Neuronal stem cell (in vitro differentiated cells): ENCODE measurements at regions not wholly inside any gene's neighbourhood (a gene's known extent, or its start where the extent isn't known, plus 50 kb on each side); places are given as distances from the start of the nearest gene placed in this dataset.

Experiments used
- DNase-seq: peaks from one replicate; pipeline ENCODE4 v3.0.0-alpha.2; 2013; ENCODE audit warnings: low spot score
- H2AFZ ChIP-seq: one replicate; pipeline ENCODE4 v1.6.1; 2013; ENCODE audit warnings: mild to moderate bottlenecking, low read length, inconsistent platforms
- H2AK5ac ChIP-seq: 2 replicates; pipeline ENCODE4 v1.6.1; 2013; ENCODE audit warnings: low read depth, mild to moderate bottlenecking, inconsistent platforms, low read length, moderate library complexity, mixed read lengths
- H2BK120ac ChIP-seq: 2 replicates; pipeline ENCODE4 v1.6.1; 2013; ENCODE audit warnings: low read depth, mild to moderate bottlenecking, inconsistent platforms, low read length, moderate library complexity, mixed read lengths
- H2BK12ac ChIP-seq: one replicate; pipeline ENCODE4 v1.6.1; 2013; ENCODE audit warnings: low read length, inconsistent platforms
- H2BK15ac ChIP-seq: 2 replicates; pipeline ENCODE4 v1.6.1; 2013; ENCODE audit warnings: mild to moderate bottlenecking, low read length, inconsistent platforms, mixed read lengths
- H2BK5ac ChIP-seq: one replicate; pipeline ENCODE4 v1.6.1; 2013; ENCODE audit warnings: inconsistent platforms, mild to moderate bottlenecking, low read length, moderate library complexity
- H3K14ac ChIP-seq: one replicate; pipeline ENCODE4 v1.6.1; 2013; ENCODE audit warnings: low read length, inconsistent platforms
- H3K18ac ChIP-seq: 2 replicates; pipeline ENCODE4 v1.6.1; 2013; ENCODE audit warnings: low read length, inconsistent platforms
- H3K23ac ChIP-seq: 2 replicates; pipeline ENCODE4 v1.6.1; 2013; ENCODE audit warnings: low read depth, mild to moderate bottlenecking, mixed read lengths, low read length, inconsistent platforms; ENCODE audit not compliant: poor library complexity
- H3K27ac ChIP-seq: replicated peaks from 3 replicates; pipeline ENCODE4 v1.5.1; 2013; ENCODE audit warnings: low read length, inconsistent platforms
- H3K27me3 ChIP-seq, 3 experiments: 2 replicates each; pipeline ENCODE4 v1.6.1; 2013; ENCODE audit warnings: low read length in 3 of 3, mild to moderate bottlenecking in 2 of 3, inconsistent platforms in 1 of 3, low read depth in 1 of 3, mixed read lengths in 1 of 3, moderate library complexity in 1 of 3; ENCODE audit not compliant: control insufficient read depth in 3 of 3, insufficient read depth in 3 of 3
- H3K36me3 ChIP-seq, 2 donors: replicated peaks in 1 of 2; 2 replicates each; pipeline ENCODE4 v1.6.1; 2013; ENCODE audit warnings: low read length in 2 of 2; ENCODE audit not compliant: control insufficient read depth in 2 of 2, insufficient read depth in 2 of 2
- H3K4ac ChIP-seq: 2 replicates; pipeline ENCODE4 v1.6.1; 2013; ENCODE audit warnings: inconsistent platforms, mild to moderate bottlenecking, low read length, moderate library complexity
- H3K4me1 ChIP-seq, 2 donors: 1 replicate in 1 of 2; 2 replicates in 1 of 2; pipeline ENCODE4 v1.6.1; 2013; ENCODE audit warnings: low read length in 2 of 2, low read depth in 1 of 2; ENCODE audit not compliant: control insufficient read depth in 2 of 2, insufficient read depth in 1 of 2
- H3K4me2 ChIP-seq: one replicate; pipeline ENCODE4 v1.6.1; 2013; ENCODE audit warnings: mild to moderate bottlenecking, low read length, inconsistent platforms; ENCODE audit not compliant: insufficient read depth, poor library complexity, severe bottlenecking
- H3K4me3 ChIP-seq, 2 donors: 2 replicates each; pipeline ENCODE4 v1.5.1; 2013; ENCODE audit warnings: low read length in 2 of 2, mild to moderate bottlenecking in 2 of 2, inconsistent platforms in 1 of 2, moderate library complexity in 1 of 2
- H3K79me1 ChIP-seq: one replicate; pipeline ENCODE4 v1.6.1; 2013; ENCODE audit warnings: low read depth, mild to moderate bottlenecking, inconsistent platforms, low read length, moderate library complexity
- H3K9ac ChIP-seq: one replicate; pipeline ENCODE4 v1.6.1; 2013; ENCODE audit warnings: mild to moderate bottlenecking, low read depth, low read length, inconsistent platforms; ENCODE audit not compliant: poor library complexity
- H3K9me3 ChIP-seq, 2 donors: replicated peaks in 1 of 2; 2 replicates each; pipeline versions ENCODE3 to v1.6.1; 2013; ENCODE audit warnings: low read length in 2 of 2, mild to moderate bottlenecking in 2 of 2, inconsistent platforms in 1 of 2, low read depth in 1 of 2, mixed read lengths in 1 of 2, moderate library complexity in 1 of 2; ENCODE audit not compliant: control insufficient read depth in 2 of 2, insufficient read depth in 1 of 2
- H4K8ac ChIP-seq: one replicate; pipeline ENCODE4 v1.6.1; 2013; ENCODE audit warnings: low read depth, mild to moderate bottlenecking, inconsistent platforms, low read length, moderate library complexity
- H4K91ac ChIP-seq: one replicate; pipeline ENCODE4 v1.6.1; 2013; ENCODE audit warnings: low read length, low read depth, mild to moderate bottlenecking, inconsistent platforms; ENCODE audit not compliant: poor library complexity
- WGBS, 2 donors: extraction: QIAGEN DNeasy Blood & Tissue Kit; methylation state at CpG; one replicate each; pipeline ENCODE4 v1.1.7; 2013; ENCODE audit warnings: missing lambda C conversion rate in 2 of 2, mixed read lengths in 1 of 2; ENCODE audit not compliant: insufficient read length in 2 of 2, insufficient replicate concordance in 1 of 2; ENCODE audit errors: extremely low coverage in 2 of 2; 5-methylcytosine and 5-hydroxymethylcytosine counted together

DNA sequence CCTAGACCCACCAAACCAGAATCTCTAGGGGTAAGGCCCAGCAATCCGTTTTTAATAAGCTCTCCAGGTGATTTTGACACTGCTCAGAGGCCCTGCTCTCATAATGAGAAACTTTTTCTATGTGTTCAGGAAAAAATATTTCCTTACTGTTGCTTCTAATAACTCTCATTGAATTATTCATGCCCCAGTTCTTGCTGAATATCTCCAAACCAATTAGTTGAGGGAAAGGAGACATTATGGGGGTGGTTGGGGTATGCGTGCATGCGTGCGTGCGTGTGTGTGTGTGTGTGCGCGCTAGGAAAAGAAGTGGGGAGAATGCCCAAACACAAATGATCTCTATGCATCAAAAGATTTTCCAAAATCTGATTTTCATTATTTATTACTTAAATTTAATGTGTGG, 411.4 kb downstream of the PIK3R1 start:
- Histone ChIP-seq H2AFZ (no peak overlapping the region), H4K91ac (no peak overlapping the region), H3K79me1 (no peaks in the 10 kb centered on the region), H3K9me3 (no peaks in the 10 kb centered on the region), H3K27me3 (no peaks in the 10 kb centered on the region), H3K4me2 (no peak overlapping the region), H4K8ac (no peak overlapping the region), H3K9ac (no peak overlapping the region), H2BK12ac (no peak overlapping the region), H2BK120ac (no peak overlapping the region), H2BK5ac (no peak overlapping the region), H3K36me3 (no peaks in the 10 kb centered on the region), H3K4me3 (no peak overlapping the region), H3K4me1 (no peaks in the 10 kb centered on the region), H2BK15ac (no peak overlapping the region), H3K18ac (no peak overlapping the region), H3K4ac (no peak overlapping the region), H3K14ac (no peak overlapping the region), H3K27ac (no peak overlapping the region), H2AK5ac (no peak overlapping the region), H3K23ac (no peak overlapping the region)
- DNase-seq, result no peak
- WGBS, 2 donors, result no CpG with 5 or more reads among the region's 7 CpGs

DNA sequence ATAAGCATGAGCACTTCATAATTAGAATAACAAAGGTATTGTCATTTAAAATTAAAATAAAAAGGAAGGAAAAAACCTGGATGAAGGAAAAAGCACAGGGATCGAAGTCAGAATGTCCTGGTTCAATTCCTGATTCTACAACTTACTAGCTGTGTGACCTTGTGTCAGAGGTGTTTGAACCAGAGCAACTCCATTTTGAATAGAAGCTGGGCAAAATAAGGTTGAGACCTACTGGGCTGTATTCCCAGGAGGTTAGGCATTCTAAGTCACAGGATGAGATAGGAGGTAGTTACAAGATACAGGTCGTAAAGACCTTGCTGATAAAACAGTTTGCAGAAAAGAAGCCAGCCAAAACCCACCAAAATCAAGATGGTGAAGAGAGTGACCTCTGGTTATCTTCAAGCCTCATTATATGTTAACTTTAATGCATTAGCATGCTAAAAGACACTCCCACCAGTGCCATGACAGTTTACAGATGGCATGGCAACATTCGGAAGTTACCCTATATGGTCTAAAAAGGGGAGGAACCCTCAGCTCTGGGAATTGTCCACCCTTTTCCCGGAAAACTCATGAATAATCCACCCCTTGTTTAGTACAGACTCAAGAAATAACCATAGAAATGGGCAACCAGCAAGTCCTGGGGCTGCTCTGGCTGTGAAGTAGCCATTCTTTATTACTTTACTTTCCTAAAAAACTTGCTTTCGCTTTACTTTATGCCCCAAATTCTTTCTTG, 412.7 kb downstream of the PIK3R1 start:
- Histone ChIP-seq H3K4ac (no peak overlapping the region), H2BK15ac (no peak overlapping the region), H3K4me1 (no peaks in the 10 kb centered on the region), H3K27ac (no peak overlapping the region), H3K18ac (no peak overlapping the region), H4K91ac (no peak overlapping the region), H2BK12ac (no peak overlapping the region), H3K9me3 (no peaks in the 10 kb centered on the region), H3K79me1 (no peaks in the 10 kb centered on the region), H3K4me2 (no peak overlapping the region), H3K9ac (no peak overlapping the region), H2BK5ac (no peak overlapping the region), H3K4me3 (no peak overlapping the region), H3K27me3 (no peaks in the 10 kb centered on the region), H2BK120ac (no peak overlapping the region), H3K36me3 (no peaks in the 10 kb centered on the region), H4K8ac (no peak overlapping the region), H2AK5ac (no peak overlapping the region), H3K14ac (no peak overlapping the region), H2AFZ (peak overlapping the region; percentile 15), H3K23ac (no peak overlapping the region)
- WGBS, 2 donors, result no CpG with 5 or more reads among the region's 5 CpGs
- no peak for DNase-seq

DNA sequence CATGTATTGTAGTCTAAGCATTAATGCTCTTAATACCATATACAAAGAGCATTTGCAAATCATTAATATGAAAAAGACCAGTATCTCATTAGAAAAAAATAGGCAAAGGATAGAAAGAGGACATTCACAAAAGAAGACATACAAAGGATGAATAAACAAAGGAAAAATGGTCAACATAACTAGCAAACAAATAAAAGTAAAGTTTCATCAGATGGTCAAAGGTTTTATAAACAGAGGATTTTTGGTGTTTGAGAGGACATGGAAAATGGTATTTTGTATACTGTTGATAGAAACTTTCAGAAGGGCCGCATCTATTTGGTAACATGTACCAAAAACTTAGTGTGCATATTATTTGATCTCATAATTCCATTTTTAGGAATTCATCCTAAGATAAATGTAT, 414.8 kb downstream of the PIK3R1 start:
- no peak overlapping the region for H3K4ac ChIP-seq
- H3K4me3 ChIP-seq, result no peak overlapping the region
- no peak overlapping the region for H3K18ac ChIP-seq
- H2AFZ ChIP-seq, result no peak overlapping the region
- no peak overlapping the region for H2BK15ac ChIP-seq
- no peak overlapping the region for H3K4me2 ChIP-seq
- no peak overlapping the region for H3K9ac ChIP-seq
- H2BK12ac ChIP-seq, result no peak overlapping the region
- no peak overlapping the region for H2AK5ac ChIP-seq
- no peak for DNase-seq
- H3K23ac ChIP-seq, result no peak overlapping the region
- H3K9me3 ChIP-seq, result no peaks in the 10 kb centered on the region
- no peaks in the 10 kb centered on the region for H3K27me3 ChIP-seq
- no peak overlapping the region for H4K91ac ChIP-seq
- no peaks in the 10 kb centered on the region for H3K4me1 ChIP-seq
- no peak overlapping the region for H2BK120ac ChIP-seq
- H3K27ac ChIP-seq, result no peak overlapping the region
- no peak overlapping the region for H3K14ac ChIP-seq
- no peak overlapping the region for H2BK5ac ChIP-seq
- no CpG with 5 or more reads among the region's 1 CpG for WGBS, 2 donors
- no peaks in the 10 kb centered on the region for H3K36me3 ChIP-seq
- H3K79me1 ChIP-seq, result no peaks in the 10 kb centered on the region
- H4K8ac ChIP-seq, result no peak overlapping the region

DNA sequence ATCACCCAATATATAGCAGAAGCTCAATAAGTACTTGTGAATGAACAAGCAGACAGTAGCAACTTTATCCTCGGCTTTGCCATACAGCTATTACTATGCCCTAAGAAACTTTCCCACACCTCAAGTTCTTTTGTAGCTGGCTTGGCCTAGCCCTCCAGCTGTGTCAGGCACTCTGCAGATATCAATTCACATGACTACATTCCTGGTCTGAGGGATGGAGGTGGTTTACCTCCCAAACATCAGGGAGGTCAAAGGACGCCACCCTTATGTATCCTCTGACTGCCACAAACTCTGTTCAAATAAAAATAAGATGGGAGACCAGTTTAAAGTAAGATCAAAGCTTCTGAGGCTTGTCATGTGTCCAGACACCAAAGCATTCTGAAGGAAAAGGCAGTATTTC, 416.3 kb downstream of the PIK3R1 start:
- H3K4me2 ChIP-seq, result no peak overlapping the region
- no peak overlapping the region for H2AK5ac ChIP-seq
- no peaks in the 10 kb centered on the region for H3K36me3 ChIP-seq
- H4K91ac ChIP-seq, result no peak overlapping the region
- H2BK12ac ChIP-seq, result no peak overlapping the region
- no peaks in the 10 kb centered on the region for H3K4me1 ChIP-seq
- no peak overlapping the region for H2AFZ ChIP-seq
- no peaks in the 10 kb centered on the region for H3K79me1 ChIP-seq
- no CpG with 5 or more reads among the region's 2 CpGs for whole genome bisulfite sequencing, 2 donors
- H3K14ac ChIP-seq, result no peak overlapping the region
- H3K9me3 ChIP-seq, result no peaks in the 10 kb centered on the region
- H2BK5ac ChIP-seq, result no peak overlapping the region
- no peak overlapping the region for H4K8ac ChIP-seq
- no peak overlapping the region for H3K27ac ChIP-seq
- H2BK120ac ChIP-seq, result no peak overlapping the region
- no peak overlapping the region for H2BK15ac ChIP-seq
- no peak overlapping the region for H3K18ac ChIP-seq
- H3K4me3 ChIP-seq, result no peak overlapping the region
- H3K4ac ChIP-seq, result no peak overlapping the region
- H3K23ac ChIP-seq, result no peak overlapping the region
- no peaks in the 10 kb centered on the region for H3K27me3 ChIP-seq
- DNase-seq, result no peak
- no peak overlapping the region for H3K9ac ChIP-seq
